IPS DF 6.9 (cell line): ENCODE measurements at regions not wholly inside any gene's neighbourhood (a gene's known extent, or its start where the extent isn't known, plus 50 kb on each side); places are given as distances from the start of the nearest gene placed in this dataset.

Experiments
- DNase-seq: peaks from one replicate; pipeline ENCODE4 v3.0.0-alpha.2; 2013; ENCODE audit warnings: low read depth, low spot score
- H3K27ac ChIP-seq: one replicate; pipeline ENCODE4 v1.5.1; 2013; ENCODE audit warnings: low read length, control low read depth
- H3K27me3 ChIP-seq: 2 replicates; pipeline ENCODE4 v1.6.1; 2013; ENCODE audit warnings: mild to moderate bottlenecking, low read length; ENCODE audit not compliant: control insufficient read depth, insufficient read depth
- H3K36me3 ChIP-seq: 2 replicates; pipeline ENCODE4 v1.6.1; 2013; ENCODE audit warnings: low read length; ENCODE audit not compliant: control insufficient read depth, insufficient read depth
- H3K4me1 ChIP-seq: 2 replicates; pipeline ENCODE4 v1.6.1; 2013; ENCODE audit warnings: low read length; ENCODE audit not compliant: control insufficient read depth, insufficient read depth
- H3K4me3 ChIP-seq: 2 replicates; pipeline ENCODE4 v1.5.1; 2013; ENCODE audit warnings: mild to moderate bottlenecking, low read length
- H3K9me3 ChIP-seq: 2 replicates; pipeline ENCODE4 v1.6.1; 2013; ENCODE audit warnings: low read length, inconsistent platforms; ENCODE audit not compliant: control insufficient read depth, insufficient read depth
- WGBS: extraction: QIAGEN DNeasy Blood & Tissue Kit; methylation state at CpG from one replicate; pipeline ENCODE4 v1.1.7; 2013; ENCODE audit warnings: mixed read lengths, missing lambda C conversion rate; ENCODE audit not compliant: insufficient read length, insufficient coverage; 5-methylcytosine and 5-hydroxymethylcytosine counted together

GRCh38 chr13:34553376-34553775, 388.7 kb upstream of the NBEA start:
- Histone ChIP-seq H3K9me3 (no peaks in the 10 kb centered on the region), H3K4me3 (no peak overlapping the region), H3K36me3 (no peaks in the 10 kb centered on the region), H3K4me1 (no peaks in the 10 kb centered on the region), H3K27me3 (no peaks in the 10 kb centered on the region), H3K27ac (no peak overlapping the region)
- WGBS: no CpG with 5 or more reads among the region's 3 CpGs
- no peak for DNase-seq

GRCh38 chr13:34555988-34556387, 386.1 kb upstream of the NBEA start:
- H3K27me3 ChIP-seq: no peaks in the 10 kb centered on the region
- no peaks in the 10 kb centered on the region for H3K9me3 ChIP-seq
- H3K27ac ChIP-seq: no peak overlapping the region
- no peaks in the 10 kb centered on the region for H3K4me1 ChIP-seq
- H3K4me3 ChIP-seq: no peak overlapping the region
- H3K36me3 ChIP-seq: no peaks in the 10 kb centered on the region
- DNase-seq: no peak
- WGBS: no CpG with 5 or more reads among the region's 4 CpGs

DNA sequence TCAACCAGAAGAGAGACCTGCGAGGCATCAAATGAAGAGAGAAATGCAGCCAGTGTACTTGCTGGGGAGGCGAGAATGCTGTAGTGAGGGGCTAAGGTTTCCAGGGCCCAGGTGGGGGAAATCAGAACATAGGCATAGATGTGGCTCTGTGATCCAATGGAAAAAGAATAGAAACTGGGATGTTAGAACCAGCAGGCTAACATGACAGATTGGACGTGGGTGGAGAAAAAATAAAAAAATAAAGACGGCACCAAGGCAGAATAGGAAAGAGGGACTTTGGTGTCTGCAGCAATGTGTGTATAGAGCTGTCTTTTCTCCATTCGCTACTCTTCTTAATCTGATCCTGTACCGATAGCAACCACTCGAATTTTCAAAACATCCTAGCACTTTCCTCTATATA, 381.0 kb upstream of the NBEA start:
- H3K4me1 ChIP-seq: no peaks in the 10 kb centered on the region
- WGBS: no CpG with 5 or more reads among the region's 7 CpGs
- no peak for DNase-seq
- H3K4me3 ChIP-seq: no peak overlapping the region
- H3K36me3 ChIP-seq: no peaks in the 10 kb centered on the region
- no peaks in the 10 kb centered on the region for H3K27me3 ChIP-seq
- H3K27ac ChIP-seq: no peak overlapping the region
- H3K9me3 ChIP-seq: no peaks in the 10 kb centered on the region

DNA sequence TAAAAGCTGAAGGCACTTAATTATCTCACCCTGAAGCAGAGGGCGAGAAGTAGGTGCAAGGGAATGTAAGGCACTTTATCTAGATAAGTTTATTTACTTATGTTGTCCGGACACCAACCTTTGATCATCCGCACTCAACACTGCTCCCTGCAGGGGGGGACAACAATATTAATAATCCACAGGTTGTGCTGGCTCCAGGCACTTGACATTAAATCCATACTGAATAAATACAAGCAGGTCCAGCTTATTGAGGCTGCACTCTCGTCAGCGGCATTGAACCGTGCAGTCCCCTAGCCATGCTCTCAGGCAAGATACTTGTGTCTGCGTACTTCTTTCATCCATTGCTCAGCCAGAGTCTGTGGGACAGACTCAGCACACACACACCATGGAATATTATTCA, 374.5 kb upstream of the NBEA start:
- no peaks in the 10 kb centered on the region for H3K36me3 ChIP-seq
- no peaks in the 10 kb centered on the region for H3K4me1 ChIP-seq
- no peak overlapping the region for H3K4me3 ChIP-seq
- no peak overlapping the region for H3K27ac ChIP-seq
- no CpG with 5 or more reads among the region's 7 CpGs for WGBS
- DNase-seq: no peak
- H3K27me3 ChIP-seq: no peaks in the 10 kb centered on the region
- H3K9me3 ChIP-seq: no peaks in the 10 kb centered on the region

GRCh38 chr13:34570698-34571353, 371.2 kb upstream of the NBEA start:
- H3K9me3 ChIP-seq: no peaks in the 10 kb centered on the region; the same call in 1 of the 2 replicates
- DNase-seq: no peak
- no peaks in the 10 kb centered on the region for H3K4me1 ChIP-seq
- no peak overlapping the region for H3K27ac ChIP-seq
- 100% methylated on average over 1 of the region's 5 CpGs for WGBS
- no peak overlapping the region for H3K4me3 ChIP-seq
- H3K36me3 ChIP-seq: no peaks in the 10 kb centered on the region
- no peaks in the 10 kb centered on the region for H3K27me3 ChIP-seq

- no peak for DNase-seq
- no peaks in the 10 kb centered on the region for H3K27me3 ChIP-seq
- WGBS: no CpG with 5 or more reads among the region's 6 CpGs
- no peaks in the 10 kb centered on the region for H3K4me1 ChIP-seq
- H3K36me3 ChIP-seq: no peaks in the 10 kb centered on the region
- H3K9me3 ChIP-seq: no peaks in the 10 kb centered on the region; the same call in 1 of the 2 replicates
- no peak overlapping the region for H3K4me3 ChIP-seq
- no peak overlapping the region for H3K27ac ChIP-seq
Observed at GRCh38 chr13:34571716-34572115, 370.4 kb upstream of the NBEA start.

DNA sequence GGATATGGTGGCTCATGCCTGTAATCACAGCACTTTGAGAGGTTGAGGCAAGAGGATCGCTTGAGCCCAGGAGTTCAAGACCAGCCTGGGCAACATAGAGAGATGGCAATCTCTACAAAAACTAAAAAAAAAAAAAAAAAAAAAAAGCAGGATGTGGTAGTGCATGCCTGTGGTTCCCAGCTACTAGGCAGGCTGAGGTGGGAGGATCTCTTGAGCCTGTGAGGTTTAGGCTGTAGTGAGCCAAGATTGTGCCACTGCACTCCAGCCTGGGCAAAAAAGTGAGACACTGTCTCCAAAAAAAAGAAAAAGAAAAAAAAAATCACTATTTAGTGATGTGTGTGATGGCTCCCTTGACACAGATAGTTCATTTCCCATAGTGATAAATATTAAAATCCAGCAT, 365.0 kb upstream of the NBEA start:
- no peak for DNase-seq
- H3K9me3 ChIP-seq: no peaks in the 10 kb centered on the region; the same call in 1 of the 2 replicates
- H3K4me3 ChIP-seq: no peak overlapping the region
- no peaks in the 10 kb centered on the region for H3K4me1 ChIP-seq
- no peak overlapping the region for H3K27ac ChIP-seq
- H3K36me3 ChIP-seq: no peaks in the 10 kb centered on the region
- no peaks in the 10 kb centered on the region for H3K27me3 ChIP-seq
- WGBS: no CpG with 5 or more reads among the region's 1 CpG

DNA sequence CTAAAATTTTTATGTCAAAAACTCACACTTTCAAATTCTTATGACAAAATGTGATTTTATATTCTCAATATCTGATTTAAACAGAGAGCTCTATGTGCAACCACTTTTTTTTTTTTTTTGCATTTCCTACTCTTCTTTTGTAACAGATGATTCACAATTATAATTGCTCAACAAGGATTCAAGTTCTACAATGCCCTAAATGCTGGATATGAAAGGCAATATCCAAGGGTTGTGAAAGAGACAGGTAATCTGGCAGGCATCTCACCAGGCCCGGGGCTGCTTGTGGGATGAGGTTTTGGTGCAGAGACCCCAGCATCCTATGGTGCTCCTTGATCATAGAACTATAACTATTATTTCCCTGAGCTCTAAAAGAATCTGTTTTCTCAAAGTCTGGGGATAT, 363.6 kb upstream of the NBEA start:
- Histone ChIP-seq H3K27ac (no peak overlapping the region), H3K27me3 (no peaks in the 10 kb centered on the region), H3K9me3 (no peaks in the 10 kb centered on the region; the same call in 1 of the 2 replicates), H3K4me1 (no peaks in the 10 kb centered on the region), H3K36me3 (no peaks in the 10 kb centered on the region), H3K4me3 (no peak overlapping the region)
- WGBS: no CpG with 5 or more reads among the region's 1 CpG
- DNase-seq: no peak

- H3K4me1 ChIP-seq: no peaks in the 10 kb centered on the region
- no peaks in the 10 kb centered on the region; the same call in 1 of the 2 replicates for H3K9me3 ChIP-seq
- no peak overlapping the region for H3K4me3 ChIP-seq
- H3K36me3 ChIP-seq: no peaks in the 10 kb centered on the region
- H3K27ac ChIP-seq: no peak overlapping the region
- no peak for DNase-seq
- H3K27me3 ChIP-seq: no peaks in the 10 kb centered on the region
Observed at GRCh38 chr13:34578917-34579316, 363.2 kb upstream of the NBEA start.

GRCh38 chr13:34583181-34583580, 358.9 kb upstream of the NBEA start:
- Histone ChIP-seq H3K27me3 (no peaks in the 10 kb centered on the region; the same call in 1 of the 2 replicates), H3K9me3 (no peaks in the 10 kb centered on the region), H3K4me1 (no peaks in the 10 kb centered on the region), H3K36me3 (no peaks in the 10 kb centered on the region), H3K4me3 (no peak overlapping the region), H3K27ac (no peak overlapping the region)
- no peak for DNase-seq
- no CpG with 5 or more reads among the region's 1 CpG for WGBS

DNA sequence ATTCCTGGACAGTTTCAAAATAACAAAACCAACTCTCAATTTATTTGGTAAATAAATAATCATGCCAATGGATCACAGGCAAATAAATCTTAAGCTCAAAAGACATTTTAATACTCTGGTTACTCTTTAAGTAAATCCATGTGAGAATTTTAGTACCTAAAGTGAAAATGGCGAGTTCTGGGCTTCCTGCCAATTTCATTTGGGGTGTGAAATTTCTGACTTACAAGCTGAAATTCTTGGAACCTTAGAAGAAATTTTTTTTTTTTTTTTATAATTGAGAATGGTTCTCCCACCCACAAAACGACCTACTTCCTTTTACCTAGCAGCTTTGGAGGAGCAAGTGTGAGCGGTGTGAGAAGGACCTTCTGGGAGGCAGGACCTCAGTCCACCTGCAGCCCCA, 354.5 kb upstream of the NBEA start:
- H3K9me3 ChIP-seq: no peaks in the 10 kb centered on the region
- H3K27me3 ChIP-seq: no peaks in the 10 kb centered on the region; the same call in 1 of the 2 replicates
- H3K36me3 ChIP-seq: no peaks in the 10 kb centered on the region
- no peaks in the 10 kb centered on the region for H3K4me1 ChIP-seq
- WGBS: no CpG with 5 or more reads among the region's 3 CpGs
- no peak overlapping the region for H3K4me3 ChIP-seq
- H3K27ac ChIP-seq: no peak overlapping the region
- no peak for DNase-seq
